HEK293 (cell line): ENCODE measurements at regions not wholly inside any gene's neighbourhood (a gene's known extent, or its start where the extent isn't known, plus 50 kb on each side); places are given as distances from the start of the nearest gene placed in this dataset.

ENCODE experiments used
- KLF16 ChIP-seq: fragments of 450-650 bp; formaldehyde crosslinking; IDR thresholded peaks from 2 replicates; pipeline ENCODE4 v1.5.1; 2017; ENCODE audit warnings: missing biosample characterization, missing genetic modification characterization
- ZBTB1 ChIP-seq: fragments of 450-650 bp; formaldehyde crosslinking; IDR thresholded peaks from 2 replicates; pipeline ENCODE4 v1.5.1; 2016; ENCODE audit warnings: missing biosample characterization, missing genetic modification characterization
- ZFP37 ChIP-seq: fragments of 450-650 bp; formaldehyde crosslinking; IDR thresholded peaks from 2 replicates; pipeline ENCODE4 v1.5.1; 2016; ENCODE audit warnings: missing biosample characterization, missing genetic modification characterization
- ZNF335 ChIP-seq: fragments of 450-650 bp; formaldehyde crosslinking; conservative IDR thresholded peaks from 2 replicates; pipeline ENCODE4 v1.5.1; 2016; ENCODE audit warnings: missing biosample characterization, missing genetic modification characterization
- ZNF366 ChIP-seq: fragments of 450-650 bp; formaldehyde crosslinking; conservative IDR thresholded peaks from 2 replicates; pipeline ENCODE4 v1.5.1; 2016; ENCODE audit warnings: missing biosample characterization, missing genetic modification characterization
- ZNF433 ChIP-seq: fragments of 450-650 bp; formaldehyde crosslinking; IDR thresholded peaks from 2 replicates; pipeline ENCODE4 v1.5.1; 2016; ENCODE audit warnings: missing biosample characterization, missing genetic modification characterization, low read depth
- ZNF558 ChIP-seq: fragments of 450-650 bp; formaldehyde crosslinking; IDR thresholded peaks from 2 replicates; pipeline ENCODE4 v1.5.1; 2016; ENCODE audit warnings: missing biosample characterization, missing genetic modification characterization
- ZNF610 ChIP-seq: fragments of 450-650 bp; formaldehyde crosslinking; IDR thresholded peaks from 2 replicates; pipeline ENCODE4 v1.5.1; 2016; ENCODE audit warnings: missing biosample characterization, missing genetic modification characterization, borderline replicate concordance
- ZNF629 ChIP-seq: fragments of 450-650 bp; formaldehyde crosslinking; IDR thresholded peaks from 2 replicates; pipeline ENCODE4 v1.5.1; 2017; ENCODE audit warnings: missing biosample characterization, missing genetic modification characterization
- ZNF843 ChIP-seq: fragments of 450-650 bp; formaldehyde crosslinking; IDR thresholded peaks from 2 replicates; pipeline ENCODE4 v1.5.1; 2016; ENCODE audit warnings: missing biosample characterization, missing genetic modification characterization
- ZSCAN30 ChIP-seq: fragments of 450-650 bp; IDR thresholded peaks from 2 replicates; pipeline ENCODE4 v1.5.1; 2018; ENCODE audit warnings: missing biosample characterization, mild to moderate bottlenecking, missing genetic modification characterization, moderate library complexity
- TF ChIP-seq, protein P1 (sequence below): IDR thresholded peaks from 2 replicates; pipeline ENCODE4 v1.6.1; 2011; ENCODE audit warnings: mild to moderate bottlenecking, low read depth, low read length, borderline replicate concordance
- TF ChIP-seq, protein P2 (sequence below): fragments of 450-650 bp; formaldehyde crosslinking; IDR thresholded peaks from 2 replicates; pipeline ENCODE4 v1.5.1; 2016; ENCODE audit warnings: missing biosample characterization, missing genetic modification characterization
- TF ChIP-seq, protein P3 (sequence below): fragments of 450-650 bp; formaldehyde crosslinking; IDR thresholded peaks from 2 replicates; pipeline ENCODE4 v1.5.1; 2016; ENCODE audit warnings: missing biosample characterization, missing genetic modification characterization

DNA sequence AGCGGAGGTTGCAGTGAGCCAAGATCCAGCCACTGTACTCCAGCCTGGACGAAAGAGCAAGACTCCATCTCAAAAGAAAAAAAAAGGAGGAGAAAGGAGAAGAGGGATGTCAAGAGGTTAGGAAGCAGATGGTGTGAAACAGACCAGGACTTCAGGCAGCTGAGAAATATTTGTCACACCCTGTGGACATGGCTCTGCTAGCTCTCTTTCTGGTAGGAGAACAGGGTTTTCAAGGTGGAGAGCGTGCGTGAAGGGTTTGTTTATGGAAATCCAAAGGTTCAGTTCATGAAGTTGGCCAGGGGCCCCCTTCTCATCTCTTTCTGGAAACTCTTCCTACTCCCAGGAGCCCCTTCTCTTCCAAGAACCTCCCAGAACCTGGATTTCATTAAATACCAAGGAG, 110.8 kb upstream of the GALNT17 start:
- TF ChIP-seq, protein P1, sequence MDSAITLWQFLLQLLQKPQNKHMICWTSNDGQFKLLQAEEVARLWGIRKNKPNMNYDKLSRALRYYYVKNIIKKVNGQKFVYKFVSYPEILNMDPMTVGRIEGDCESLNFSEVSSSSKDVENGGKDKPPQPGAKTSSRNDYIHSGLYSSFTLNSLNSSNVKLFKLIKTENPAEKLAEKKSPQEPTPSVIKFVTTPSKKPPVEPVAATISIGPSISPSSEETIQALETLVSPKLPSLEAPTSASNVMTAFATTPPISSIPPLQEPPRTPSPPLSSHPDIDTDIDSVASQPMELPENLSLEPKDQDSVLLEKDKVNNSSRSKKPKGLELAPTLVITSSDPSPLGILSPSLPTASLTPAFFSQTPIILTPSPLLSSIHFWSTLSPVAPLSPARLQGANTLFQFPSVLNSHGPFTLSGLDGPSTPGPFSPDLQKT: no peak
- TF ChIP-seq ZNF335 (no peak), ZSCAN30 (tag by site-specific recombination) (no peak), ZFP37 (tag by site-specific recombination) (no peak), ZNF433 (tag by site-specific recombination) (no peak), ZNF843 (tag by site-specific recombination) (no peak), ZNF629 (tag by site-specific recombination) (no peak), ZBTB1 (tag by site-specific recombination) (no peak), ZNF558 (tag by site-specific recombination) (no peak), ZNF610 (tag by site-specific recombination) (no peak), KLF16 (tag by site-specific recombination) (no peak), ZNF366 (tag by site-specific recombination) (no peak)
- TF ChIP-seq, protein P2, sequence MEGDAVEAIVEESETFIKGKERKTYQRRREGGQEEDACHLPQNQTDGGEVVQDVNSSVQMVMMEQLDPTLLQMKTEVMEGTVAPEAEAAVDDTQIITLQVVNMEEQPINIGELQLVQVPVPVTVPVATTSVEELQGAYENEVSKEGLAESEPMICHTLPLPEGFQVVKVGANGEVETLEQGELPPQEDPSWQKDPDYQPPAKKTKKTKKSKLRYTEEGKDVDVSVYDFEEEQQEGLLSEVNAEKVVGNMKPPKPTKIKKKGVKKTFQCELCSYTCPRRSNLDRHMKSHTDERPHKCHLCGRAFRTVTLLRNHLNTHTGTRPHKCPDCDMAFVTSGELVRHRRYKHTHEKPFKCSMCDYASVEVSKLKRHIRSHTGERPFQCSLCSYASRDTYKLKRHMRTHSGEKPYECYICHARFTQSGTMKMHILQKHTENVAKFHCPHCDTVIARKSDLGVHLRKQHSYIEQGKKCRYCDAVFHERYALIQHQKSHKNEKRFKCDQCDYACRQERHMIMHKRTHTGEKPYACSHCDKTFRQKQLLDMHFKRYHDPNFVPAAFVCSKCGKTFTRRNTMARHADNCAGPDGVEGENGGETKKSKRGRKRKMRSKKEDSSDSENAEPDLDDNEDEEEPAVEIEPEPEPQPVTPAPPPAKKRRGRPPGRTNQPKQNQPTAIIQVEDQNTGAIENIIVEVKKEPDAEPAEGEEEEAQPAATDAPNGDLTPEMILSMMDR (tag by site-specific recombination): no peak
- TF ChIP-seq, protein P3, sequence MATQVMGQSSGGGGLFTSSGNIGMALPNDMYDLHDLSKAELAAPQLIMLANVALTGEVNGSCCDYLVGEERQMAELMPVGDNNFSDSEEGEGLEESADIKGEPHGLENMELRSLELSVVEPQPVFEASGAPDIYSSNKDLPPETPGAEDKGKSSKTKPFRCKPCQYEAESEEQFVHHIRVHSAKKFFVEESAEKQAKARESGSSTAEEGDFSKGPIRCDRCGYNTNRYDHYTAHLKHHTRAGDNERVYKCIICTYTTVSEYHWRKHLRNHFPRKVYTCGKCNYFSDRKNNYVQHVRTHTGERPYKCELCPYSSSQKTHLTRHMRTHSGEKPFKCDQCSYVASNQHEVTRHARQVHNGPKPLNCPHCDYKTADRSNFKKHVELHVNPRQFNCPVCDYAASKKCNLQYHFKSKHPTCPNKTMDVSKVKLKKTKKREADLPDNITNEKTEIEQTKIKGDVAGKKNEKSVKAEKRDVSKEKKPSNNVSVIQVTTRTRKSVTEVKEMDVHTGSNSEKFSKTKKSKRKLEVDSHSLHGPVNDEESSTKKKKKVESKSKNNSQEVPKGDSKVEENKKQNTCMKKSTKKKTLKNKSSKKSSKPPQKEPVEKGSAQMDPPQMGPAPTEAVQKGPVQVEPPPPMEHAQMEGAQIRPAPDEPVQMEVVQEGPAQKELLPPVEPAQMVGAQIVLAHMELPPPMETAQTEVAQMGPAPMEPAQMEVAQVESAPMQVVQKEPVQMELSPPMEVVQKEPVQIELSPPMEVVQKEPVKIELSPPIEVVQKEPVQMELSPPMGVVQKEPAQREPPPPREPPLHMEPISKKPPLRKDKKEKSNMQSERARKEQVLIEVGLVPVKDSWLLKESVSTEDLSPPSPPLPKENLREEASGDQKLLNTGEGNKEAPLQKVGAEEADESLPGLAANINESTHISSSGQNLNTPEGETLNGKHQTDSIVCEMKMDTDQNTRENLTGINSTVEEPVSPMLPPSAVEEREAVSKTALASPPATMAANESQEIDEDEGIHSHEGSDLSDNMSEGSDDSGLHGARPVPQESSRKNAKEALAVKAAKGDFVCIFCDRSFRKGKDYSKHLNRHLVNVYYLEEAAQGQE (tag by site-specific recombination): no peak
